PC-9 (cell line): ENCODE measurements at regions not wholly inside any gene's neighbourhood (a gene's known extent, or its start where the extent isn't known, plus 50 kb on each side); places are given as distances from the start of the nearest gene placed in this dataset.

Experiments
- BruUV-seq: library from RNA; stranded (reverse); fragments of 400-500 nt; replicated peaks from 2 replicates; lab custom pipeline; 2021; lab: Mats Ljungman, UMichigan
- CTCF ChIA-PET: fragments of 300-600 bp; sonication (Branson Sonifier 250); formaldehyde crosslinking; loops from one replicate; lab custom pipeline; 2022; ENCODE audit warnings: antibody characterized with exemption; lab: Charles Lee
- POLR2A ChIA-PET: fragments of 300-600 bp; sonication (Branson Sonifier 250); formaldehyde crosslinking; loops from one replicate; lab custom pipeline; 2022; ENCODE audit warnings: antibody characterized with exemption; ENCODE audit not compliant: unreplicated experiment; lab: Charles Lee
- DNase-seq, 2 experiments: peaks; one replicate each; pipeline versions ENCODE4 v3.0.0 to v3.0.0-alpha.2; 2015 to 2022; ENCODE audit warnings: mixed read lengths in 1 of 2
- H2AFZ ChIP-seq: fragments of 200-600 bp; sonication (generic); 2 replicates; pipeline ENCODE4 v1.8.1; 2017; ENCODE audit warnings: antibody characterized with exemption
- H3F3A ChIP-seq: fragments of 200-600 bp; sonication (generic); 2 replicates; pipeline ENCODE4 v1.8.1; 2017; ENCODE audit warnings: antibody characterized with exemption, mild to moderate bottlenecking, low read depth; ENCODE audit not compliant: insufficient read depth
- H3K27ac ChIP-seq: fragments of 200-600 bp; sonication (generic); 2 replicates; pipeline ENCODE4 v1.6.1; 2016; ENCODE audit warnings: mixed run types
- H3K27me3 ChIP-seq: fragments of 200-600 bp; sonication (generic); 2 replicates; pipeline ENCODE4 v1.6.1; 2016; ENCODE audit warnings: low read depth, mixed run types; ENCODE audit not compliant: insufficient read depth
- H3K36me3 ChIP-seq: fragments of 200-600 bp; sonication (generic); 2 replicates; pipeline ENCODE4 v1.6.1; 2016; ENCODE audit warnings: low read depth, mixed run types
- H3K4me1 ChIP-seq: fragments of 200-600 bp; sonication (generic); replicated peaks from 2 replicates; pipeline ENCODE4 v1.6.1; 2016; ENCODE audit warnings: mixed run types; ENCODE audit not compliant: insufficient read depth
- H3K4me2 ChIP-seq: fragments of 200-600 bp; sonication (generic); 2 replicates; pipeline ENCODE4 v1.6.1; 2017; ENCODE audit warnings: mixed run types
- H3K4me3 ChIP-seq: fragments of 200-600 bp; sonication (generic); 2 replicates; pipeline ENCODE4 v1.6.1; 2016; ENCODE audit warnings: mixed run types
- H3K79me2 ChIP-seq: fragments of 200-600 bp; sonication (generic); 2 replicates; pipeline ENCODE4 v1.6.1; 2017; ENCODE audit warnings: low read depth, mixed run types
- H3K9me2 ChIP-seq: fragments of 200-600 bp; sonication (generic); 2 replicates; pipeline ENCODE4 v1.8.1; 2017; ENCODE audit warnings: mild to moderate bottlenecking; ENCODE audit not compliant: insufficient read depth
- H3K9me3 ChIP-seq: fragments of 200-600 bp; sonication (generic); 2 replicates; pipeline ENCODE4 v1.8.1; 2016; ENCODE audit warnings: low read depth; ENCODE audit not compliant: insufficient read depth
- H4K20me1 ChIP-seq: fragments of 200-600 bp; sonication (generic); 2 replicates; pipeline ENCODE4 v1.8.1; 2017; ENCODE audit not compliant: insufficient read depth
- CTCF ChIP-seq: fragments of 200-600 bp; sonication (generic); conservative IDR thresholded peaks from 2 replicates; pipeline ENCODE4 v1.6.1; 2017; ENCODE audit warnings: mixed run types, antibody characterized with exemption, mild to moderate bottlenecking, moderate library complexity
- EZH2 ChIP-seq: fragments of 200-600 bp; sonication (generic); IDR thresholded peaks from 2 replicates; pipeline ENCODE4 v1.8.0; 2017; ENCODE audit warnings: antibody characterized with exemption, low read depth
- intact Hi-C: fragments of 100-400 bp; cut with micrococcal nuclease; formaldehyde crosslinking; loops from one replicate; pipeline ENCODE4 v1.10.0; 2022; ENCODE audit not compliant: unreplicated experiment

DNA sequence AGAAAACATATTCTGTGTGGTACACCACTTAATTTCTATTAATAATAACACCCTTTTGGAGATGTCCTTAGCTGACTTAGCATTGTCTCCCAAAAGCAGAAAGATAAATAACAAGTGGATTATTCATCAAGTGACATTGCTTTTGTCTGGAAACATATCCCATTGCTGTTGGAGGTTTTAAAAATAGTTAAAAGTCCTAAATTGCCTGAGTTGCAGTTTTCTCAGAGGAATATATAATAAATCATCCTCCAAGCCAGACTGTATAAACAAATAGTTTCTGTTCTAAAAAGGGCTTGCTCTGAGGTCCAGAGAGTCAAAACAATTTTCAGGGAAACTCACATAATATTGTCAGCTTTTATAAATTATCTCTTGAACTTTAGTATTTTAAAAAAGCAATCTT, 60.4 kb upstream of the CD96 start:
- H3K27ac ChIP-seq, result no peak overlapping the region
- H3K4me1 ChIP-seq, result no peaks in the 10 kb centered on the region
- H3K36me3 ChIP-seq, result no peaks in the 10 kb centered on the region
- no peak overlapping the region for H3K4me3 ChIP-seq
- POLR2A ChIA-PET, result no interaction called here
- no peak for DNase-seq
- H3K27me3 ChIP-seq, result no peaks in the 10 kb centered on the region
- H3K9me3 ChIP-seq, result no peaks in the 10 kb centered on the region
- H3K4me2 ChIP-seq, result no peak overlapping the region
- no peak for TF ChIP-seq EZH2
- no peak for TF ChIP-seq CTCF
- peaks cover 3% of the 10 kb centered on the region; the same call in 1 of the 2 replicates for H3K9me2 ChIP-seq
- no TSS peak for BruUV-seq
- CTCF ChIA-PET, result no interaction called here
- no peaks in the 10 kb centered on the region for H3F3A ChIP-seq
- no peaks in the 10 kb centered on the region for H4K20me1 ChIP-seq
- no peak overlapping the region for H2AFZ ChIP-seq
- intact Hi-C loops, result no loop called here
- H3K79me2 ChIP-seq, result no peaks in the 10 kb centered on the region

GRCh38 chr3:111482574-111482973, 59.4 kb upstream of the CD96 start:
- ChIA-PET CTCF (no interaction called here), POLR2A (no interaction called here)
- H3K4me3 ChIP-seq, result no peak overlapping the region
- no peaks in the 10 kb centered on the region for H4K20me1 ChIP-seq
- intact Hi-C loops, result no loop called here
- no peaks in the 10 kb centered on the region for H3K9me3 ChIP-seq
- peaks cover 3% of the 10 kb centered on the region; the same call in 1 of the 2 replicates for H3K9me2 ChIP-seq
- H3K79me2 ChIP-seq, result no peaks in the 10 kb centered on the region
- TF ChIP-seq CTCF (no peak), EZH2 (no peak)
- no TSS peak for BruUV-seq
- H3F3A ChIP-seq, result no peaks in the 10 kb centered on the region
- DNase-seq, result no peak
- 0 out of 2 replicates have a peak overlapping the region, but pooled peaks have one; percentile 2 for H2AFZ ChIP-seq
- H3K4me1 ChIP-seq, result no peaks in the 10 kb centered on the region
- H3K4me2 ChIP-seq, result no peak overlapping the region
- H3K27ac ChIP-seq, result no peak overlapping the region
- H3K36me3 ChIP-seq, result no peaks in the 10 kb centered on the region
- no peaks in the 10 kb centered on the region for H3K27me3 ChIP-seq

DNA sequence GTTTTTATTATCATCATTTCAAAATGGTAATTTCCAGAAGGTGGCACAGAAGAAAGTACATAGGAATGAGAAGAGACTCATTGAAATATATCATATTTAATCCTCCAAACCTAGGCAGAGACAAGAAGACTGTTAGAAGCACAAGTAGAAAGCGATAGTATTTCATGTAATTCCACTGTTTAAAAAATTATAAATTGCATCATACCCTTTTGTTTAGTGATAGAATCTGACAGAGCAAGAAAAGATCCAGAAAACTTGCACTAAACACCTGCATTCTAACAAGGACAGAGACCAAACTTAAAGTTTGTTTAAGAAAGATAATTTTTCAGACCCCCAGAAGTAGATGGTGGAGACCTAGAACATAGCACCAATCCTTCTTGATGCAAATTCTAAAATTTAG, 56.9 kb upstream of the CD96 start:
- TF ChIP-seq EZH2 (no peak), CTCF (no peak)
- Histone ChIP-seq H3K4me1 (no peaks in the 10 kb centered on the region), H3K27ac (no peak overlapping the region), H3K9me2 (peaks cover 3% of the 10 kb centered on the region; the same call in 1 of the 2 replicates), H3K4me3 (no peak overlapping the region), H3K27me3 (no peaks in the 10 kb centered on the region), H3K79me2 (no peaks in the 10 kb centered on the region), H3F3A (no peaks in the 10 kb centered on the region), H2AFZ (peak overlapping the region; percentile 55; the same call in 1 of the 2 replicates), H3K9me3 (no peaks in the 10 kb centered on the region), H3K4me2 (no peak overlapping the region), H4K20me1 (no peaks in the 10 kb centered on the region), H3K36me3 (no peaks in the 10 kb centered on the region)
- intact Hi-C loops, result no loop called here
- ChIA-PET POLR2A (no interaction called here), CTCF (no interaction called here)
- DNase-seq, result no peak
- BruUV-seq, result no TSS peak
